ENCODE measurements at regions not wholly inside any gene's neighbourhood (a gene's known extent, or its start where the extent isn't known, plus 50 kb on each side); places are given as distances from the start of the nearest gene placed in this dataset.

- Mint-ChIP-seq H3K36me3 (ENCODE audit: low read depth) (no peaks in the 10 kb centered on the region), H3K4me1 (ENCODE audit: low read depth) (no peaks in the 10 kb centered on the region), H3K27me3 (no peaks in the 10 kb centered on the region), H3K9me3 (no peaks in the 10 kb centered on the region), H3K4me3 (no peak overlapping the region), H3K27ac (no peak overlapping the region)
- intact Hi-C loops (cut with micrococcal nuclease) = no loop called here
Measured at GRCh38 chr4:125940426-125940825, 625.7 kb downstream of the FAT4 start.

- no peaks in the 10 kb centered on the region for H3K4me1 Mint-ChIP-seq (ENCODE audit: low read depth)
- no peak overlapping the region for H3K27ac Mint-ChIP-seq
- no peaks in the 10 kb centered on the region for H3K9me3 Mint-ChIP-seq
- H3K27me3 Mint-ChIP-seq = no peaks in the 10 kb centered on the region
- H3K4me3 Mint-ChIP-seq = no peak overlapping the region
- intact Hi-C loops (cut with micrococcal nuclease) = no loop called here
- no peaks in the 10 kb centered on the region for H3K36me3 Mint-ChIP-seq (ENCODE audit: low read depth)
Measured at GRCh38 chr4:125944966-125945365, 630.2 kb downstream of the FAT4 start.

GRCh38 chr4:125948021-125948420, 633.3 kb downstream of the FAT4 start:
- H3K4me3 Mint-ChIP-seq = no peak overlapping the region
- intact Hi-C loops (cut with micrococcal nuclease) = no loop called here
- H3K27me3 Mint-ChIP-seq = no peaks in the 10 kb centered on the region
- H3K4me1 Mint-ChIP-seq (ENCODE audit: low read depth) = no peaks in the 10 kb centered on the region
- no peak overlapping the region for H3K27ac Mint-ChIP-seq
- H3K9me3 Mint-ChIP-seq = no peaks in the 10 kb centered on the region
- no peaks in the 10 kb centered on the region for H3K36me3 Mint-ChIP-seq (ENCODE audit: low read depth)

- intact Hi-C loops (cut with micrococcal nuclease) = no loop called here
Measured at GRCh38 chr4:125951261-125951887, 636.6 kb downstream of the FAT4 start.

GRCh38 chr4:125952631-125953030, 637.9 kb downstream of the FAT4 start:
- Mint-ChIP-seq H3K4me1 (ENCODE audit: low read depth) (no peaks in the 10 kb centered on the region), H3K9me3 (no peaks in the 10 kb centered on the region), H3K4me3 (no peak overlapping the region), H3K27me3 (no peaks in the 10 kb centered on the region), H3K27ac (no peak overlapping the region), H3K36me3 (ENCODE audit: low read depth) (no peaks in the 10 kb centered on the region)
- intact Hi-C loops (cut with micrococcal nuclease) = no loop called here

More at GRCh38 chr4:125951261-125951887, 636.6 kb downstream of the FAT4 start:
- no peaks in the 10 kb centered on the region for H3K27me3 Mint-ChIP-seq
- H3K4me1 Mint-ChIP-seq (ENCODE audit: low read depth) = no peaks in the 10 kb centered on the region
- H3K27ac Mint-ChIP-seq = no peak overlapping the region
- no peak overlapping the region for H3K4me3 Mint-ChIP-seq
- no peaks in the 10 kb centered on the region for H3K36me3 Mint-ChIP-seq (ENCODE audit: low read depth)
- H3K9me3 Mint-ChIP-seq = no peaks in the 10 kb centered on the region

GRCh38 chr4:125956276-125956675, 641.5 kb downstream of the FAT4 start:
- Mint-ChIP-seq H3K36me3 (ENCODE audit: low read depth) (no peaks in the 10 kb centered on the region), H3K4me1 (ENCODE audit: low read depth) (no peaks in the 10 kb centered on the region), H3K27ac (no peak overlapping the region), H3K4me3 (no peak overlapping the region), H3K9me3 (peaks cover 6% of the 10 kb centered on the region), H3K27me3 (no peaks in the 10 kb centered on the region)
- intact Hi-C loops (cut with micrococcal nuclease) = no loop called here

GRCh38 chr4:125958519-125958918, 643.8 kb downstream of the FAT4 start:
- Mint-ChIP-seq H3K4me1 (ENCODE audit: low read depth) (no peaks in the 10 kb centered on the region), H3K4me3 (no peak overlapping the region), H3K9me3 (peaks cover 29% of the 10 kb centered on the region), H3K36me3 (ENCODE audit: low read depth) (no peaks in the 10 kb centered on the region), H3K27ac (no peak overlapping the region), H3K27me3 (no peaks in the 10 kb centered on the region)
- intact Hi-C loops (cut with micrococcal nuclease) = no loop called here

GRCh38 chr4:125961626-125962025, 646.9 kb downstream of the FAT4 start:
- H3K36me3 Mint-ChIP-seq (ENCODE audit: low read depth) = no peaks in the 10 kb centered on the region
- H3K4me1 Mint-ChIP-seq (ENCODE audit: low read depth) = no peaks in the 10 kb centered on the region
- H3K27ac Mint-ChIP-seq = no peak overlapping the region
- H3K27me3 Mint-ChIP-seq = no peaks in the 10 kb centered on the region
- peaks cover 37% of the 10 kb centered on the region for H3K9me3 Mint-ChIP-seq
- no peak overlapping the region for H3K4me3 Mint-ChIP-seq
- intact Hi-C loops (cut with micrococcal nuclease) = no loop called here

- peaks cover 6% of the 10 kb centered on the region for H3K9me3 Mint-ChIP-seq
Measured at GRCh38 chr4:125975861-125976397, 661.2 kb downstream of the FAT4 start.

GRCh38 chr4:125979950-125980349, 665.2 kb downstream of the FAT4 start:
- Mint-ChIP-seq H3K27me3 (no peaks in the 10 kb centered on the region), H3K4me3 (no peak overlapping the region), H3K36me3 (ENCODE audit: low read depth) (no peaks in the 10 kb centered on the region), H3K4me1 (ENCODE audit: low read depth) (no peaks in the 10 kb centered on the region), H3K9me3 (no peaks in the 10 kb centered on the region), H3K27ac (no peak overlapping the region)
- intact Hi-C loops (cut with micrococcal nuclease) = no loop called here

More at GRCh38 chr4:125975861-125976397, 661.2 kb downstream of the FAT4 start:
- no peaks in the 10 kb centered on the region for H3K4me1 Mint-ChIP-seq (ENCODE audit: low read depth)
- no peak overlapping the region for H3K4me3 Mint-ChIP-seq
- H3K27me3 Mint-ChIP-seq = no peaks in the 10 kb centered on the region
- H3K27ac Mint-ChIP-seq = no peak overlapping the region
- intact Hi-C loops (cut with micrococcal nuclease) = no loop called here
- no peaks in the 10 kb centered on the region for H3K36me3 Mint-ChIP-seq (ENCODE audit: low read depth)

- Mint-ChIP-seq H3K27ac (no peak overlapping the region), H3K4me1 (ENCODE audit: low read depth) (no peaks in the 10 kb centered on the region), H3K27me3 (no peaks in the 10 kb centered on the region), H3K36me3 (ENCODE audit: low read depth) (no peaks in the 10 kb centered on the region), H3K4me3 (no peak overlapping the region), H3K9me3 (peaks cover 7% of the 10 kb centered on the region)
- intact Hi-C loops (cut with micrococcal nuclease) = no loop called here
Measured at GRCh38 chr4:125983168-125983567, 668.4 kb downstream of the FAT4 start.

- H3K27ac Mint-ChIP-seq = no peak overlapping the region
Measured at GRCh38 chr4:125985856-125986255, 671.1 kb downstream of the FAT4 start.

GRCh38 chr4:125986307-125986706, 671.6 kb downstream of the FAT4 start:
- Mint-ChIP-seq H3K4me1 (ENCODE audit: low read depth) (no peaks in the 10 kb centered on the region), H3K9me3 (peaks cover 7% of the 10 kb centered on the region), H3K4me3 (no peak overlapping the region), H3K27me3 (no peaks in the 10 kb centered on the region), H3K36me3 (ENCODE audit: low read depth) (no peaks in the 10 kb centered on the region), H3K27ac (no peak overlapping the region)
- intact Hi-C loops (cut with micrococcal nuclease) = no loop called here

More at GRCh38 chr4:125985856-125986255, 671.1 kb downstream of the FAT4 start:
- intact Hi-C loops (cut with micrococcal nuclease) = no loop called here
- Mint-ChIP-seq H3K4me3 (no peak overlapping the region), H3K27me3 (no peaks in the 10 kb centered on the region), H3K36me3 (ENCODE audit: low read depth) (no peaks in the 10 kb centered on the region), H3K4me1 (ENCODE audit: low read depth) (no peaks in the 10 kb centered on the region), H3K9me3 (peaks cover 7% of the 10 kb centered on the region)

- H3K27ac Mint-ChIP-seq = no peak overlapping the region
- peaks cover 7% of the 10 kb centered on the region for H3K9me3 Mint-ChIP-seq
- H3K4me1 Mint-ChIP-seq (ENCODE audit: low read depth) = no peaks in the 10 kb centered on the region
- H3K27me3 Mint-ChIP-seq = no peaks in the 10 kb centered on the region
- H3K36me3 Mint-ChIP-seq (ENCODE audit: low read depth) = no peaks in the 10 kb centered on the region
- intact Hi-C loops (cut with micrococcal nuclease) = no loop called here
- no peak overlapping the region for H3K4me3 Mint-ChIP-seq
Measured at GRCh38 chr4:125988464-125988863, 673.7 kb downstream of the FAT4 start.

GRCh38 chr4:125991398-125991797, 676.6 kb downstream of the FAT4 start:
- H3K36me3 Mint-ChIP-seq (ENCODE audit: low read depth) = no peaks in the 10 kb centered on the region
- no peak overlapping the region for H3K27ac Mint-ChIP-seq
- no peak overlapping the region for H3K4me3 Mint-ChIP-seq
- H3K27me3 Mint-ChIP-seq = no peaks in the 10 kb centered on the region
- H3K9me3 Mint-ChIP-seq = peaks cover 7% of the 10 kb centered on the region
- intact Hi-C loops (cut with micrococcal nuclease) = no loop called here
- no peaks in the 10 kb centered on the region for H3K4me1 Mint-ChIP-seq (ENCODE audit: low read depth)

All from dendritic cell treated with granulocyte-macrophage colony-stimulating factor and Interleukin-4, amounts not matched to agents 40 ng/mL and 50 ng/mL, for 4 days (primary cell).